Suprapubic skin (tissue), 4 donors: ENCODE measurements at regions not wholly inside any gene's neighbourhood (a gene's known extent, or its start where the extent isn't known, plus 50 kb on each side); places are given as distances from the start of the nearest gene placed in this dataset.

Experiments used
- EP300 ChIP-seq: sonication (generic); formaldehyde crosslinking; IDR thresholded peaks from one replicate; pipeline ENCODE4 v1.6.1; 2017; ENCODE audit warnings: antibody characterized with exemption
- POLR2A ChIP-seq, 2 donors: fragments of 450-650 bp; IDR thresholded peaks; one replicate each; pipeline ENCODE4 v1.6.1; 2017; ENCODE audit warnings: antibody characterized with exemption in 2 of 2, mild to moderate bottlenecking in 2 of 2, moderate library complexity in 2 of 2
- POLR2AphosphoS5 ChIP-seq, 3 donors: sonication (generic); formaldehyde crosslinking; IDR thresholded peaks; one replicate each; pipeline ENCODE4 v1.6.1; 2017; ENCODE audit warnings: antibody characterized with exemption in 3 of 3
- TF ChIP-seq, protein P1 (sequence below), 2 donors: fragments of 200-600 bp in 1 of 2; fragments of 450-650 bp in 1 of 2; sonication (generic) in 1 of 2; IDR thresholded peaks; one replicate each; pipeline ENCODE4 v1.5.1; 2016 to 2019; ENCODE audit warnings: antibody characterized with exemption in 2 of 2, mild to moderate bottlenecking in 1 of 2, moderate library complexity in 1 of 2

DNA sequence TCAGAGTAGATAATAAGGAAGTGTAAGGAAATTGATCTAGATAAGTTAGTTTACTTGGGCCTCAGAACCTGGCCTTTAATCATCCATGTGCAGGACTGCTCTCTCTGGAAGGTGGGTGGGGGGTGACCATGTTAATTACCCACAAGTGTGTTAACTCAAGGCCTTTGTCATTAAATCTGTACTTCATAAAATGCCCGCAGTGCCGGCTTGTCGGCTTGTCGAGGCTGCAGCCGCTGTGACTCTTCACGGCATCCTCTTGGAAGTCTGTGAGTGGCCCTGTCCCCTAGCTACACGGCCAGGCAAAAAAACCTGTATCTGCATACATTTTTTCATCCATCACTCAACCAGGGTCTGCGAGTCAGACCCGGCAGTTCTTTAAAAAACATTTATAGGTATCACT, 70.9 kb upstream of the ASCC3 start:
- TF ChIP-seq, protein P1, sequence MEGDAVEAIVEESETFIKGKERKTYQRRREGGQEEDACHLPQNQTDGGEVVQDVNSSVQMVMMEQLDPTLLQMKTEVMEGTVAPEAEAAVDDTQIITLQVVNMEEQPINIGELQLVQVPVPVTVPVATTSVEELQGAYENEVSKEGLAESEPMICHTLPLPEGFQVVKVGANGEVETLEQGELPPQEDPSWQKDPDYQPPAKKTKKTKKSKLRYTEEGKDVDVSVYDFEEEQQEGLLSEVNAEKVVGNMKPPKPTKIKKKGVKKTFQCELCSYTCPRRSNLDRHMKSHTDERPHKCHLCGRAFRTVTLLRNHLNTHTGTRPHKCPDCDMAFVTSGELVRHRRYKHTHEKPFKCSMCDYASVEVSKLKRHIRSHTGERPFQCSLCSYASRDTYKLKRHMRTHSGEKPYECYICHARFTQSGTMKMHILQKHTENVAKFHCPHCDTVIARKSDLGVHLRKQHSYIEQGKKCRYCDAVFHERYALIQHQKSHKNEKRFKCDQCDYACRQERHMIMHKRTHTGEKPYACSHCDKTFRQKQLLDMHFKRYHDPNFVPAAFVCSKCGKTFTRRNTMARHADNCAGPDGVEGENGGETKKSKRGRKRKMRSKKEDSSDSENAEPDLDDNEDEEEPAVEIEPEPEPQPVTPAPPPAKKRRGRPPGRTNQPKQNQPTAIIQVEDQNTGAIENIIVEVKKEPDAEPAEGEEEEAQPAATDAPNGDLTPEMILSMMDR (IDR thresholded peaks at IDR 0.05): no peak
- no peak for TF ChIP-seq POLR2A (IDR thresholded peaks at IDR 0.05)
- TF ChIP-seq EP300: no peak
- no peak for TF ChIP-seq POLR2AphosphoS5 (IDR thresholded peaks at IDR 0.05)
